Stomach (tissue), 8 donors: ENCODE measurements at regions not wholly inside any gene's neighbourhood (a gene's known extent, or its start where the extent isn't known, plus 50 kb on each side); places are given as distances from the start of the nearest gene placed in this dataset.

Experiments used
- DNase-seq, 2 donors: peaks; one replicate each; pipeline versions ENCODE4 v3.0.0 to v3.0.0-alpha.2; 2013 to 2019
- H3K27ac ChIP-seq, 5 donors: fragments of 200-600 bp in 4 of 5; sonication (generic) in 4 of 5; one replicate each; pipeline ENCODE4 v1.5.1; 2013 to 2019; ENCODE audit warnings: mild to moderate bottlenecking in 1 of 5, moderate library complexity in 1 of 5
- H3K27me3 ChIP-seq, 3 donors: fragments of 200-600 bp; sonication (generic); one replicate each; pipeline ENCODE4 v1.5.1; 2017 to 2019; ENCODE audit warnings: mixed run types in 1 of 3
- H3K36me3 ChIP-seq, 4 donors: fragments of 200-600 bp; sonication (generic); 1 replicate in 3 of 4; 2 replicates in 1 of 4; pipeline ENCODE4 v1.5.1; 2016 to 2019
- H3K4me1 ChIP-seq, 4 donors: fragments of 200-600 bp; sonication (generic); one replicate each; pipeline ENCODE4 v1.5.1; 2016 to 2019
- H3K4me3 ChIP-seq, 4 donors: fragments of 200-600 bp; sonication (generic) in 3 of 4; one replicate each; pipeline ENCODE4 v1.5.1; 2016 to 2019; ENCODE audit warnings: mild to moderate bottlenecking in 1 of 4
- H3K9me3 ChIP-seq, 4 donors: fragments of 200-600 bp; sonication (generic); one replicate each; pipeline ENCODE4 v1.5.1; 2016 to 2019
- CTCF ChIP-seq, 7 experiments: fragments of 450-650 bp in 4 of 7; fragments of 200-600 bp in 3 of 7; sonication (generic) in 3 of 7; IDR thresholded peaks; one replicate each; pipeline ENCODE4 v1.5.1; 2016 to 2019; ENCODE audit warnings: antibody characterized with exemption in 7 of 7, control low read depth in 2 of 7, mild to moderate bottlenecking in 1 of 7
- EP300 ChIP-seq: sonication (generic); formaldehyde crosslinking; IDR thresholded peaks from one replicate; pipeline ENCODE4 v1.6.1; 2017; ENCODE audit warnings: antibody characterized with exemption
- POLR2A ChIP-seq, 4 donors: fragments of 450-650 bp; IDR thresholded peaks; one replicate each; pipeline ENCODE4 v1.6.1; 2016; ENCODE audit warnings: antibody characterized with exemption in 4 of 4, control low read depth in 2 of 4, mild to moderate bottlenecking in 1 of 4, moderate library complexity in 1 of 4
- POLR2AphosphoS5 ChIP-seq, 3 donors: sonication (generic); formaldehyde crosslinking; IDR thresholded peaks; one replicate each; pipeline ENCODE4 v1.6.1; 2016; ENCODE audit warnings: antibody characterized with exemption in 3 of 3
- WGBS, 5 donors: extraction: QIAGEN DNeasy Blood & Tissue Kit in 3 of 5; methylation state at CpG; one replicate each; pipeline versions ENCODE4 v1.1.5 to v1.1.7; 2013 to 2018; 5-methylcytosine and 5-hydroxymethylcytosine counted together
- intact Hi-C: fragments of 100-400 bp; cut with DNase I; formaldehyde crosslinking; loops from one replicate; pipeline ENCODE4 v1.15.1; 2023; ENCODE audit warnings: low total_unique reads
- small RNA-seq, 4 donors: library from RNA; depleted of rRNA; stranded (forward); fragments of <200 nt; gene quantifications; one replicate each; pipeline ENCODE3, GENCODE V24; 2016
- donor health status: healthy with polysubstance abuse.
- donor health status: Bipolar disorder and iron deficiency.
- donor health status: healthy.

- no peaks in the 10 kb centered on the region for H3K36me3 ChIP-seq
- no peaks in the 10 kb centered on the region for H3K27me3 ChIP-seq
- peak in 1 of 2 donors; percentile 8 for DNase-seq
- intact Hi-C loops: no loop called here
- no peak overlapping the region for H3K4me3 ChIP-seq
- H3K4me1 ChIP-seq: peaks cover 0 to 7% (median 0%) of the 10 kb centered on the region in 4 donors
- TF ChIP-seq CTCF (IDR thresholded peaks at IDR 0.05) (no peak), POLR2AphosphoS5 (IDR thresholded peaks at IDR 0.05) (no peak), EP300 (no peak), POLR2A (IDR thresholded peaks at IDR 0.05) (no peak)
- H3K9me3 ChIP-seq: no peaks in the 10 kb centered on the region
- no peak overlapping the region for H3K27ac ChIP-seq
Observed at GRCh38 chr9:72424131-72424530, 59.1 kb upstream of the ZFAND5 start.

DNA sequence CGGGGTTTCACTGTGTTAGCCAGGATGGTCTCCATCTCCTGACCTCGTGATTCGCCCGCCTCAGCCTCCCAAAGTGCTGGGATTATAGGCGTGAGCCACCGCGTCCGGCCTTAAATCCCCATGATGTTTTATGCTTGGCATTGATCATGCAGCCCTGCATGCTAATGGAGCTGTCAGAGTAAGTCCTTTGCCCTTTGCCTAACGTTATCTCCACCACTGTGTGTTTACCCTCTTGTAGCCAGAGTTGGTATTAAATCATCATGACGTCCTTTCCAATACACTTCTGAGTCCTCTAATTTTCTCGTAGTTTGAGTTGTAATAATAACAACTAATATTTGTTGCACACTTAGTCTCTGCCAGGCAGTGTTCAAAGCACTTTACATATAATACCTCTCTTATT is 57.2 kb upstream of the ZFAND5 start:
- H3K36me3 ChIP-seq: no peaks in the 10 kb centered on the region
- 57 to 70% (median 62%) methylated on average over 8 to 11 of the region's 11 CpGs for whole genome bisulfite sequencing, 5 donors
- no peak for TF ChIP-seq POLR2AphosphoS5 (IDR thresholded peaks at IDR 0.05)
- TF ChIP-seq EP300: no peak
- no peak for TF ChIP-seq CTCF (IDR thresholded peaks at IDR 0.05)
- no peak for TF ChIP-seq POLR2A (IDR thresholded peaks at IDR 0.05)
- no peaks in the 10 kb centered on the region for H3K27me3 ChIP-seq
- intact Hi-C loops: no loop called here
- no peak for DNase-seq
- H3K9me3 ChIP-seq: no peaks in the 10 kb centered on the region
- H3K27ac ChIP-seq: no peak overlapping the region
- no peak overlapping the region for H3K4me3 ChIP-seq
- H3K4me1 ChIP-seq: no peaks in the 10 kb centered on the region

GRCh38 chr9:72420783-72421182 is 55.8 kb upstream of the ZFAND5 start:
- Histone ChIP-seq H3K36me3 (no peaks in the 10 kb centered on the region), H3K4me1 (no peaks in the 10 kb centered on the region), H3K27me3 (no peaks in the 10 kb centered on the region), H3K4me3 (no peak overlapping the region), H3K27ac (no peak overlapping the region), H3K9me3 (no peaks in the 10 kb centered on the region)
- TF ChIP-seq POLR2A (IDR thresholded peaks at IDR 0.05) (no peak), EP300 (no peak)
- no peak for DNase-seq
- intact Hi-C loops: no loop called here

DNA sequence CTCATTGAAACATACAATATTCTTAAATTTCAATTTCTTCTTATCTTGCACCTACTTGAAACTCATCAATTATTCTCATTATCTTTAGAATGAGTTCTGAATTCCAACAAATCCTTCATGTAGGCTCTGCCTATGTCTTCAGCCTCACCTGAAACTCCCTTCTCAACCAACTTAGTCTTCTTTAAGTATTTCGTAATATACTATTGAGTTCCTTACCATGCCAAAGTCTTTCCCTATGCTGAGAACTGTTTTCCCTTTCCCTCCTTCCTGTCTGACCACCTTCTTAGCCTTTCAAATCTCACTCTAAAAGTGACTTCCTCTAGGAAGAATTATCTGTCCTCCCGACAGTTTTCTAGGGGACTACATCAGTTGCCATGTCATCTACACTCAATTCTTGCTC is 50.9 kb upstream of the ZFAND5 start:
- no peak for TF ChIP-seq EP300
- TF ChIP-seq CTCF (IDR thresholded peaks at IDR 0.05): no peak
- TF ChIP-seq POLR2AphosphoS5 (IDR thresholded peaks at IDR 0.05): no peak
- TF ChIP-seq POLR2A (IDR thresholded peaks at IDR 0.05): no peak
- intact Hi-C loops: no loop called here
- WGBS, 5 donors: 84 to 92% (median 89%) methylated on average over 2 of the region's 2 CpGs

DNA sequence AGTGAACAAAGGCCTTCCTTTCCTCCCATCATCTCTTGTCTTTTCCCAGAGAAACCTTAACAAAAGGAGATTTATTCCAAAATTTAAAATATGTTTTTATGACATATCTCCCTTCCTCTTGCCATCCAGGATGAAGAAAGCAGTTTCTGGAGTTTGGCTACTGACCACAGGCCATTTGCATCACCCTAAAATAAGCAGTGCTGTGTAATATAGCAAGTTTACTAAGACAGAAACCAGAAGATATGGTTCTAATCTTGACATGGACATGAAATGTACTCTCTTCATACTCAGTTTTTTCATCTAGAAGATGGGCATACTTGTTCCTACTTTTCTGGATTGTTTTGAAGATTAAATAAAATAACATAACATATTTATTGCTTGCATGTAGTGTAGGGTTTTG is 50.2 kb upstream of the ZFAND5 start:
- Histone ChIP-seq H3K4me3 (no peak overlapping the region), H3K9me3 (no peaks in the 10 kb centered on the region), H3K27me3 (no peaks in the 10 kb centered on the region), H3K36me3 (no peaks in the 10 kb centered on the region), H3K27ac (no peak overlapping the region), H3K4me1 (no peaks in the 10 kb centered on the region)
- TF ChIP-seq CTCF (IDR thresholded peaks at IDR 0.05) (no peak), POLR2A (IDR thresholded peaks at IDR 0.05) (no peak), POLR2AphosphoS5 (IDR thresholded peaks at IDR 0.05) (no peak), EP300 (no peak)
- no peak for DNase-seq
- intact Hi-C loops: no loop called here

More for the DNA sequence above, 50.9 kb upstream of the ZFAND5 start:
- Histone ChIP-seq H3K36me3 (no peaks in the 10 kb centered on the region), H3K9me3 (no peaks in the 10 kb centered on the region), H3K27ac (no peak overlapping the region), H3K4me1 (no peaks in the 10 kb centered on the region), H3K4me3 (no peak overlapping the region), H3K27me3 (no peaks in the 10 kb centered on the region)
- DNase-seq: no peak

Small RNA genes lying in the stretch of these regions (small RNA-seq; reads per million reads assigned to genes)
- gene AL445646.1: 0 reads per million in 4 donors
